ENCODE measurements at regions not wholly inside any gene's neighbourhood (a gene's known extent, or its start where the extent isn't known, plus 50 kb on each side); places are given as distances from the start of the nearest gene placed in this dataset.
"Not testable (repeated sequence)": the region's sequence is repeated elsewhere in the genome, so short reads cannot be mapped to it uniquely, and the experiment has no call there.

DNA sequence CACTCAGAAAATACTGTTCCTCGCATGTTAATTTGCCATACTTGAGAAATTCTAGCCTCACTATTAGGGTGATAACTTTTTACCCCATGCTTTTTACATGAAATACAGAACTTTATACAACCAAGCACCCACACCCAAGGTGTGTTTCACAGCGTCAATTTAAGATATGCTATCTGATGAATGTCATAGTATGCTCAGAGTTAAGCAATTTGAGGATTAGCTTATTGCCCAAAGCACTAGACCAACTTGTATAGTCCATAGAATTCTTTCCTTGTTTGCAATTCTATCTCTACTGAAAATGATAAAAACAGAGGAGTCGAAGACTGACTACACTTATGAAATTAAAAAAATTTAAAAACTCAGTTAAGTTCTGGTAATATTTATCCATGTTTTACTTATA, 82.1 kb upstream of the CARMIL1 start:
- Histone ChIP-seq H3K27me3 (no peaks in the 10 kb centered on the region), H3K4me3 (no peak overlapping the region), H3K36me3 (no peaks in the 10 kb centered on the region), H3K27ac (no peak overlapping the region), H3K4me1 (no peaks in the 10 kb centered on the region), H3K9me3 (no peaks in the 10 kb centered on the region)
- intact Hi-C loops (cut with DNase I; ENCODE audit: low total_unique reads) = no loop called here
- DNase-seq (ENCODE audit: low spot score in 2 of 2) = no peak
- TF ChIP-seq POLR2A (IDR thresholded peaks at IDR 0.05) (no peak), POLR2AphosphoS5 (IDR thresholded peaks at IDR 0.05) (no peak)
- TF ChIP-seq, protein P1, sequence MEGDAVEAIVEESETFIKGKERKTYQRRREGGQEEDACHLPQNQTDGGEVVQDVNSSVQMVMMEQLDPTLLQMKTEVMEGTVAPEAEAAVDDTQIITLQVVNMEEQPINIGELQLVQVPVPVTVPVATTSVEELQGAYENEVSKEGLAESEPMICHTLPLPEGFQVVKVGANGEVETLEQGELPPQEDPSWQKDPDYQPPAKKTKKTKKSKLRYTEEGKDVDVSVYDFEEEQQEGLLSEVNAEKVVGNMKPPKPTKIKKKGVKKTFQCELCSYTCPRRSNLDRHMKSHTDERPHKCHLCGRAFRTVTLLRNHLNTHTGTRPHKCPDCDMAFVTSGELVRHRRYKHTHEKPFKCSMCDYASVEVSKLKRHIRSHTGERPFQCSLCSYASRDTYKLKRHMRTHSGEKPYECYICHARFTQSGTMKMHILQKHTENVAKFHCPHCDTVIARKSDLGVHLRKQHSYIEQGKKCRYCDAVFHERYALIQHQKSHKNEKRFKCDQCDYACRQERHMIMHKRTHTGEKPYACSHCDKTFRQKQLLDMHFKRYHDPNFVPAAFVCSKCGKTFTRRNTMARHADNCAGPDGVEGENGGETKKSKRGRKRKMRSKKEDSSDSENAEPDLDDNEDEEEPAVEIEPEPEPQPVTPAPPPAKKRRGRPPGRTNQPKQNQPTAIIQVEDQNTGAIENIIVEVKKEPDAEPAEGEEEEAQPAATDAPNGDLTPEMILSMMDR (IDR thresholded peaks at IDR 0.05) = no peak

DNA sequence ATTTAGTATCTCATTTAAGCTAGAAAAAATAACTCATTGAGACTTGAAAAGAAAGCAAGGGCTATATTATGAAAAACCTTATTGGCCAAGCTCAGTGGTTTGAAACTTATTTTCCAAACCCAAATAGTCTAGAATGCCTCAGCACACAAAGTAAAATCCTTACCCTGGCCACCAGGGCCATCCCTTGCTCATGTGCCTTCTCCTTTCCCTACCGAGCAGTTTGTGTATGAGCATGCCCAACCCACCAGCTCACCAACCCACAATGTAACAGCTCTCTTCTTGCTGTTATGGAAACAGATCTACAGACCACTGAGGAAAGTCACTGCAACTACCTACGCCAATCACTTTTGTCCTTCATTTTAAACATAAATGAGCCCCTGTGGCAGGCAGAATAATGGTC, 79.6 kb upstream of the CARMIL1 start:
- no peak for DNase-seq (ENCODE audit: low spot score in 2 of 2)
- no peaks in the 10 kb centered on the region for H3K27me3 ChIP-seq
- intact Hi-C loops (cut with DNase I; ENCODE audit: low total_unique reads) = no loop called here
- H3K36me3 ChIP-seq = no peaks in the 10 kb centered on the region
- TF ChIP-seq, protein P1 (IDR thresholded peaks at IDR 0.05) = no peak
- TF ChIP-seq POLR2AphosphoS5 (IDR thresholded peaks at IDR 0.05) (no peak), POLR2A (IDR thresholded peaks at IDR 0.05) (no peak)
- no peaks in the 10 kb centered on the region for H3K4me1 ChIP-seq
- H3K4me3 ChIP-seq = no peak overlapping the region
- no peaks in the 10 kb centered on the region for H3K9me3 ChIP-seq
- H3K27ac ChIP-seq = no peak overlapping the region

DNA sequence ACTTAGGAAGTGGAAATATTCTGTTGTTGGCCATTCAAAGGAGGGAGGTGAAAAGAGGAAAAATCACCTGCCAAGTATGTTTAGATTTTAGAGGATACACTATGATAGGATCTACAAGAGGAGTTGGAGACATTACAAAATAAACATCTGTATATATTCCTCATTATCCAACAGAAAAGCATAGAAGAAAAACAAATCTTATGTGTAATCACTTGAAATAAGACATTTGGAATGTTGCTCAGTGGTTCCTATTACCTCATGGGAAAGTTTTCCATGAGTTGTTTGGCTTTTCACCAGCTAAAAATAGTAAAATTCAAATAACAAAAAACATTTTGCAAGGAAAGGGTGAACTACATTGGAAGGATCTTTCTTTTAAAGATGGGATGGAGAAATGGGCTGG, 76.7 kb upstream of the CARMIL1 start:
- DNase-seq (ENCODE audit: low spot score in 2 of 2) = no peak
- H3K4me3 ChIP-seq = no peak overlapping the region
- intact Hi-C loops (cut with DNase I; ENCODE audit: low total_unique reads) = no loop called here
- no peaks in the 10 kb centered on the region for H3K36me3 ChIP-seq
- no peak overlapping the region for H3K27ac ChIP-seq
- no peaks in the 10 kb centered on the region for H3K4me1 ChIP-seq
- TF ChIP-seq POLR2A (IDR thresholded peaks at IDR 0.05) = no peak
- TF ChIP-seq POLR2AphosphoS5 (IDR thresholded peaks at IDR 0.05) = no peak
- TF ChIP-seq, protein P1 (IDR thresholded peaks at IDR 0.05) = no peak
- peaks cover 0 to 13% of the 10 kb centered on the region in 2 donors for H3K9me3 ChIP-seq
- H3K27me3 ChIP-seq = no peaks in the 10 kb centered on the region

DNA sequence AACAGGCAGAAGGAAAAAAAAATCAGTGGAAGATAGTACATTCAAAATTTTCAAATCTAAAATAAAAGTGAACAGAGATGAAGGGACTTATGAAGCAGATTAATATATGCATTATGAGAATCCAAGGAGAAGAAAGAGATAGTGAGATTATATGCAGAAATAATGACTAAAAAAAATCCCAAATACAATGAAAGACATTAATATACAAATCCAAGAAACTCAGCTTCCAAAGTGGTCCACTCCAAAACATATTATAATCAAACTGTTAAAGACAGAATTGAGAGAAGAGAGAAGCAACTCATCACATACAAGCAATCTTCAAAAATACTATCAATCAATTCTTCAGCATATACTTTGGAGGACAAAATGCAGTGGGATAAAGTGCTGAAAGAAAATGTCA, 73.5 kb upstream of the CARMIL1 start:
- H3K36me3 ChIP-seq = no peaks in the 10 kb centered on the region
- intact Hi-C loops (cut with DNase I; ENCODE audit: low total_unique reads) = no loop called here
- no peak for DNase-seq (ENCODE audit: low spot score in 2 of 2)
- H3K27me3 ChIP-seq = no peaks in the 10 kb centered on the region
- TF ChIP-seq, protein P1 (IDR thresholded peaks at IDR 0.05) = no peak
- TF ChIP-seq POLR2AphosphoS5 (IDR thresholded peaks at IDR 0.05) (no peak), POLR2A (IDR thresholded peaks at IDR 0.05) (no peak)
- H3K9me3 ChIP-seq = peaks cover 0 to 13% of the 10 kb centered on the region in 2 donors
- no peaks in the 10 kb centered on the region for H3K4me1 ChIP-seq
- no peak overlapping the region for H3K4me3 ChIP-seq
- no peak overlapping the region for H3K27ac ChIP-seq

DNA sequence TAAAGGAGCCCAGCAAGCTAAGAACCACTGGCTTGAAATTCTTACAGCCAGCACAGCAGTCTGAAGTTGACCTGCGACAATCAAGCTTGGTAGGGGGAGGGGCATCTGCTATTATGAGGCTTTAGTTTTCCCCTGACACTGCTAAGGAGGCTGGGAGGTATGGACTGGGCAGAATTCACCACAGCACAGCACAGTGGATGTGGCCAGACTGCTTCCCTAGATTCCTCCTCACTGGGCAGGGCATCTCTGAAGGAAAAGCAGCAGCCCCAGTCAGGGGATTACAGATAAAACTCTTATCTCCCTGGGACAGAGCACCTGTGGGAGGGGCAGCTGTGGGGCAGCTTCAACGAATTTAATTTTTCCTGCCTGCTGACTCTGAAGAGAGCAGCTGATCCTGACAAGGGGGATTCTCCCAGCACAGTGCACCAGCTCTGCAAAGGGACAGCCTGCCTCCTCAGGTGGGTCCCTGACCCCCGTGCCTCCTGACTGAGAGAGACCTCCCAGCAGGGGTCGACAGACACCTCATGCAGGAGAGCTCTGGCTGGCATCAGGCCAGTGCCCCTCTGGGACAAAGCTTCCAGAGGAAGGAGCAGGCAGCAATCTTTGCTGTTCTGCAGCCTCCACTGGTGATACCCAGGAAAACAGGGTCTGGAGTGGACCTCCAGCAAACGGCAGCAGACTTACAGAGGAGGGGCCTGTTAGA, 71.6 kb upstream of the CARMIL1 start:
- DNase-seq (ENCODE audit: low spot score in 2 of 2); H3K27ac ChIP-seq; intact Hi-C loops (cut with DNase I; ENCODE audit: low total_unique reads): not testable (repeated sequence)

More for the DNA sequence above, 71.6 kb upstream of the CARMIL1 start:
- not testable (repeated sequence) for H3K27me3 ChIP-seq, H3K4me3 ChIP-seq, H3K36me3 ChIP-seq, H3K4me1 ChIP-seq
- peaks cover 0 to 13% of the 10 kb centered on the region in 2 donors for H3K9me3 ChIP-seq
